HFFc6 (cell line): ENCODE measurements at regions not wholly inside any gene's neighbourhood (a gene's known extent, or its start where the extent isn't known, plus 50 kb on each side); places are given as distances from the start of the nearest gene placed in this dataset.
A peak's percentile ranks its signal among the peaks of the same experiment; 100 is the strongest.

Experiments used
- DNase-seq: peaks from one replicate; pipeline ENCODE4 v3.0.0-alpha.2; 2018
- H3K27ac Mint-ChIP-seq: 2 replicates; pipeline ENCODE4 v1.8.0; 2020; ENCODE audit warnings: mild to moderate bottlenecking, mixed read lengths
- H3K27me3 Mint-ChIP-seq: 2 replicates; pipeline ENCODE4 v1.8.0; 2021; ENCODE audit warnings: mild to moderate bottlenecking, moderate library complexity, mixed read lengths; ENCODE audit not compliant: insufficient read depth
- H3K36me3 Mint-ChIP-seq: 2 replicates; pipeline ENCODE4 v1.8.0; 2021; ENCODE audit warnings: low read depth, mixed read lengths
- H3K4me1 Mint-ChIP-seq: 2 replicates; pipeline ENCODE4 v1.8.0; 2020; ENCODE audit warnings: low read depth, mixed read lengths
- H3K4me3 Mint-ChIP-seq: 2 replicates; pipeline ENCODE4 v1.8.0; 2020; ENCODE audit warnings: mild to moderate bottlenecking, moderate library complexity, mixed read lengths
- H3K9me3 Mint-ChIP-seq: 2 replicates; pipeline ENCODE4 v1.8.0; 2020; ENCODE audit warnings: mild to moderate bottlenecking, mixed read lengths
- CTCF ChIP-seq: fragments of 200-600 bp; sonication (generic); IDR thresholded peaks from 2 replicates; pipeline ENCODE4 v1.5.0; 2021; ENCODE audit warnings: antibody characterized with exemption, mild to moderate bottlenecking

- Mint-ChIP-seq H3K9me3 (no peaks in the 10 kb centered on the region), H3K36me3 (no peaks in the 10 kb centered on the region), H3K27ac (no peak overlapping the region), H3K27me3 (peaks cover 13% of the 10 kb centered on the region), H3K4me1 (peaks cover 17% of the 10 kb centered on the region), H3K4me3 (no peak overlapping the region)
- no peak for DNase-seq
- TF ChIP-seq CTCF, result no peak
These were observed 93.0 kb upstream of the ANKRD55 start for GRCh38 chr5:56326116-56326515.

GRCh38 chr5:56325039-56325438 lies 91.9 kb upstream of the ANKRD55 start:
- no peak overlapping the region for H3K27ac Mint-ChIP-seq
- peaks cover 17% of the 10 kb centered on the region for H3K4me1 Mint-ChIP-seq
- no peaks in the 10 kb centered on the region for H3K9me3 Mint-ChIP-seq
- no peak overlapping the region for H3K4me3 Mint-ChIP-seq
- peaks cover 14% of the 10 kb centered on the region for H3K27me3 Mint-ChIP-seq
- H3K36me3 Mint-ChIP-seq, result no peaks in the 10 kb centered on the region
- no peak for DNase-seq
- TF ChIP-seq CTCF, result no peak

- no peaks in the 10 kb centered on the region for H3K9me3 Mint-ChIP-seq
- peak; percentile 42 for DNase-seq
- no peak overlapping the region for H3K27ac Mint-ChIP-seq
These were observed 90.4 kb upstream of the ANKRD55 start for GRCh38 chr5:56323505-56323904.

GRCh38 chr5:56322592-56322991 lies 89.5 kb upstream of the ANKRD55 start:
- Mint-ChIP-seq H3K4me3 (no peak overlapping the region), H3K36me3 (no peaks in the 10 kb centered on the region), H3K27me3 (peaks cover 16% of the 10 kb centered on the region), H3K4me1 (peaks cover 8% of the 10 kb centered on the region; the same call in 1 of the 2 replicates), H3K9me3 (no peaks in the 10 kb centered on the region), H3K27ac (no peak overlapping the region)
- no peak for TF ChIP-seq CTCF
- no peak for DNase-seq

More at GRCh38 chr5:56323505-56323904, 90.4 kb upstream of the ANKRD55 start:
- no peak overlapping the region for H3K4me3 Mint-ChIP-seq
- H3K36me3 Mint-ChIP-seq, result no peaks in the 10 kb centered on the region
- peaks cover 16% of the 10 kb centered on the region for H3K27me3 Mint-ChIP-seq
- H3K4me1 Mint-ChIP-seq, result peaks cover 10% of the 10 kb centered on the region
- no peak for TF ChIP-seq CTCF

GRCh38 chr5:56321236-56321881 lies 88.2 kb upstream of the ANKRD55 start:
- Mint-ChIP-seq H3K27me3 (peaks cover 12% of the 10 kb centered on the region), H3K4me1 (peaks cover 8% of the 10 kb centered on the region; the same call in 1 of the 2 replicates), H3K27ac (no peak overlapping the region)

More at GRCh38 chr5:56321236-56321881, 88.2 kb upstream of the ANKRD55 start:
- Mint-ChIP-seq H3K4me3 (no peak overlapping the region), H3K36me3 (no peaks in the 10 kb centered on the region), H3K9me3 (no peaks in the 10 kb centered on the region)
- no peak for TF ChIP-seq CTCF
- no peak for DNase-seq
